ENCODE measurements at regions not wholly inside any gene's neighbourhood (a gene's known extent, or its start where the extent isn't known, plus 50 kb on each side); places are given as distances from the start of the nearest gene placed in this dataset.

DNA sequence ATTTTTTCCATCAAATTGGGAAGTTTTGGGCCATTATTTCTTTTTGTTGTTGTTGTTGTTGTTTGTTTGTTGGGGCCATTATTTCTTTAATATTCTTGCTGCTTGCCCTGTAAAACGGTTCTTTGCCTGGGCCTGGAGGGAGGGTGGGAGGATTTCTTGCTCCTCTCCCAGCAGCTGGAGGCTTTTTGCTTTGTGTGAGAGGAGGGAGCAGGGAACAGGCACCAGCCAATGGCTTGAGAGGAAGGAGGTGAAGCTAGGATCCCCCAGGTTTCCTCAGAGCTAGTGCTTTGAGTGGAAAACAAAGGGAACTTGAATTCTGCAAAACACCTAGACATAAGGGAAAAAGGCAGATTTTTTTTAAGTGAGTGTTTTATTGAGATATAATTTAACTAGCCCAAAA, 61.2 kb upstream of the DNAJC19 start:
- peaks cover 3% of the 10 kb centered on the region; the same call in 1 of the 2 replicates for H3K4me1 ChIP-seq (ENCODE audit: control insufficient read depth, insufficient read depth, low read length)
- no peak overlapping the region for H3K27ac ChIP-seq (ENCODE audit: low read depth, low read length)
- H3K36me3 ChIP-seq (ENCODE audit: control insufficient read depth, insufficient read depth, low read length): no peaks in the 10 kb centered on the region
- peaks cover 15% of the 10 kb centered on the region; the same call in 1 of the 2 replicates for H3K9me3 ChIP-seq (ENCODE audit: control insufficient read depth, insufficient read depth, low read length)
- H3K9ac ChIP-seq (ENCODE audit: low read depth, low read length): no peak overlapping the region
- H3K4me3 ChIP-seq (ENCODE audit: low read depth, low read length): no peak overlapping the region
- H3K27me3 ChIP-seq (ENCODE audit: control insufficient read depth, insufficient read depth, low read length): no peaks in the 10 kb centered on the region

DNA sequence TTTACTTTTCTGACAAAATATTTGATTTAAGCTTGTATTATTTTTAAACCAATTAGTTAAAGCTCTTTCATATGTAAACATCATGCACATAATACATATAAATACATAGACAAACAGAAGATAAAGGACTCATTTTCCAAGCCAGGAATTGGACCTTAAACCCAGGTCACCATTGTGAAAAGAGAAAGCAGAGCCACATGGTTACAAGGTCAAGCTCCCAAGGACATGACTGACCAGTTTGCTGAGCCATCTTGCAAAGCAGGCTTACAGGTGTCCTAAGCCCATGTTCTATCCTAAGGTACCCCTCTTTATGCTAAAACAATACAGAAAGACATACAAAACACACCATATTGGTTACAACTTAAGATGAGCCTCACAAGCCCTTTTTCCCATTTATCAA, 50.5 kb upstream of the DNAJC19 start:
- H3K9ac ChIP-seq (ENCODE audit: low read depth, low read length): no peak overlapping the region
- H3K36me3 ChIP-seq (ENCODE audit: control insufficient read depth, insufficient read depth, low read length): no peaks in the 10 kb centered on the region
- no peaks in the 10 kb centered on the region for H3K27me3 ChIP-seq (ENCODE audit: control insufficient read depth, insufficient read depth, low read length)
- H3K4me1 ChIP-seq (ENCODE audit: control insufficient read depth, insufficient read depth, low read length): no peaks in the 10 kb centered on the region
- H3K9me3 ChIP-seq (ENCODE audit: control insufficient read depth, insufficient read depth, low read length): peaks cover 16% of the 10 kb centered on the region
- H3K27ac ChIP-seq (ENCODE audit: low read depth, low read length): no peak overlapping the region
- no peak overlapping the region for H3K4me3 ChIP-seq (ENCODE audit: low read depth, low read length)
